WTC11 (cell line): ENCODE measurements at regions not wholly inside any gene's neighbourhood (a gene's known extent, or its start where the extent isn't known, plus 50 kb on each side); places are given as distances from the start of the nearest gene placed in this dataset.
A peak's percentile ranks its signal among the peaks of the same experiment; 100 is the strongest.

Source experiments
- CBFB ChIP-seq: sonication (generic); formaldehyde crosslinking; IDR thresholded peaks from 2 replicates; pipeline ENCODE4 v1.8.1; 2022; ENCODE audit warnings: mild to moderate bottlenecking, low read depth, missing genetic modification reagents
- ESRRA ChIP-seq: sonication (generic); formaldehyde crosslinking; IDR thresholded peaks from 2 replicates; pipeline ENCODE4 v1.8.1; 2022; ENCODE audit warnings: mild to moderate bottlenecking, missing genetic modification reagents, borderline replicate concordance
- GRHL2 ChIP-seq: fragments of 250-450 bp; sonication (Bioruptor Pico); IDR thresholded peaks from 2 replicates; pipeline ENCODE4 v1.8.0; 2022; ENCODE audit warnings: mild to moderate bottlenecking, moderate library complexity; ENCODE audit not compliant: insufficient replicate concordance, severe bottlenecking
- TCF7 ChIP-seq: sonication (generic); formaldehyde crosslinking; IDR thresholded peaks from 2 replicates; pipeline ENCODE4 v1.8.0; 2022; ENCODE audit warnings: mild to moderate bottlenecking, low read depth, missing genetic modification reagents, moderate library complexity
- TEAD1 ChIP-seq: sonication (generic); formaldehyde crosslinking; IDR thresholded peaks from 2 replicates; pipeline ENCODE4 v1.8.0; 2022; ENCODE audit warnings: mild to moderate bottlenecking, missing genetic modification reagents
- TF ChIP-seq, protein P1 (sequence below): fragments of 200-600 bp; IDR thresholded peaks from 2 replicates; pipeline ENCODE4 v1.8.0; 2022; ENCODE audit warnings: antibody characterized with exemption
- TF ChIP-seq, protein P2 (sequence below): fragments of 250-450 bp; sonication (Bioruptor Pico); IDR thresholded peaks from 2 replicates; pipeline ENCODE4 v2.1.2; 2022; ENCODE audit warnings: mild to moderate bottlenecking, moderate library complexity
- TF ChIP-seq, protein P3 (sequence below): sonication (generic); formaldehyde crosslinking; IDR thresholded peaks from 2 replicates; pipeline ENCODE4 v1.8.0; 2022; ENCODE audit warnings: mild to moderate bottlenecking, missing genetic modification reagents
- TF ChIP-seq, protein P4 (sequence below): fragments of 250-450 bp; sonication (Bioruptor Pico); IDR thresholded peaks from 2 replicates; pipeline ENCODE4 v1.9.0; 2021; ENCODE audit warnings: mild to moderate bottlenecking
- TF ChIP-seq, protein P5 (sequence below): sonication (generic); formaldehyde crosslinking; IDR thresholded peaks from 2 replicates; pipeline ENCODE4 v1.8.1; 2023; ENCODE audit warnings: mild to moderate bottlenecking, missing genetic modification reagents, moderate library complexity
- TF ChIP-seq, protein P6 (sequence below): fragments of 250-450 bp; sonication (Bioruptor Pico); conservative IDR thresholded peaks from 2 replicates; pipeline ENCODE4 v1.9.0; 2021; ENCODE audit warnings: mild to moderate bottlenecking

DNA sequence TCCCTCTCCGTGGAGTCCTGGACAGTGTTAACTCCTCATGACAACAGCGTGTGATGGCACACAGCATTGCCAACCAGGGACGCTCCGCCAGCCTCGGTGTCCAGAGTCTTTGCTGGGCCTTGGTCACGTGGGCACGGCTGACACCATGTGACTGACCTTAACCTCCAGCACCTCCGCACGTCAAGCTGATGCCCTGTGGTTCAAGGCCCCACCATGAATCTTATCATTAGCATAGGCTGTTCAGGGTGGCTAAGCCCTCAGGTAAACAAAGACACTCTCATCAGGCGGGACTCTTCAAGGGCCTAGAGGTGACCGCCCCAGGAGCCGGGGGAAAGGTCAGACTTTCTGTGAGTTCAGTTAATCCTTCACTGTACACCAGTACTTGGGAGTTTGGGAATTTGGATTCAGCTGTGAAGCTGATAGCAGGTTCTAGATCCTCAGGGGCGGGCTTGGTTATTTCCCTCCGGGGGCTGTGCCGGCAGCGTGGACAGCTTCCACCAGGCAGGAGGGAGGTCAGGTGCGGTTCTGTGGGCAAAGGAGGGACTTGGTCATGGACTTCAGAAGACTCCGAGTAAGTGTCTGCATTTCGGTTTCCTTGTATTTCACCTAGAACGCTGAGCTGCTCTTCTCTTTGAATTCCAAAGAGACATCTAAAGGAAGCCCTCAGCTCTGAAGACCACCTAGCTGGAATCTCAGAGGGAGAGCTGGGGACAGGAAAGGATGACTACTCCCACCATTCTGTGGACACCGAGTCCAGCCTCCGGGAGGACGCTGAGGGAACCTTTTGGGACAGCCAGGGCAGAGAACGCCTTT is 195.5 kb upstream of the CIBAR2 start:
- TF ChIP-seq, protein P1, sequence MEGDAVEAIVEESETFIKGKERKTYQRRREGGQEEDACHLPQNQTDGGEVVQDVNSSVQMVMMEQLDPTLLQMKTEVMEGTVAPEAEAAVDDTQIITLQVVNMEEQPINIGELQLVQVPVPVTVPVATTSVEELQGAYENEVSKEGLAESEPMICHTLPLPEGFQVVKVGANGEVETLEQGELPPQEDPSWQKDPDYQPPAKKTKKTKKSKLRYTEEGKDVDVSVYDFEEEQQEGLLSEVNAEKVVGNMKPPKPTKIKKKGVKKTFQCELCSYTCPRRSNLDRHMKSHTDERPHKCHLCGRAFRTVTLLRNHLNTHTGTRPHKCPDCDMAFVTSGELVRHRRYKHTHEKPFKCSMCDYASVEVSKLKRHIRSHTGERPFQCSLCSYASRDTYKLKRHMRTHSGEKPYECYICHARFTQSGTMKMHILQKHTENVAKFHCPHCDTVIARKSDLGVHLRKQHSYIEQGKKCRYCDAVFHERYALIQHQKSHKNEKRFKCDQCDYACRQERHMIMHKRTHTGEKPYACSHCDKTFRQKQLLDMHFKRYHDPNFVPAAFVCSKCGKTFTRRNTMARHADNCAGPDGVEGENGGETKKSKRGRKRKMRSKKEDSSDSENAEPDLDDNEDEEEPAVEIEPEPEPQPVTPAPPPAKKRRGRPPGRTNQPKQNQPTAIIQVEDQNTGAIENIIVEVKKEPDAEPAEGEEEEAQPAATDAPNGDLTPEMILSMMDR = no peak
- TF ChIP-seq, protein P2, sequence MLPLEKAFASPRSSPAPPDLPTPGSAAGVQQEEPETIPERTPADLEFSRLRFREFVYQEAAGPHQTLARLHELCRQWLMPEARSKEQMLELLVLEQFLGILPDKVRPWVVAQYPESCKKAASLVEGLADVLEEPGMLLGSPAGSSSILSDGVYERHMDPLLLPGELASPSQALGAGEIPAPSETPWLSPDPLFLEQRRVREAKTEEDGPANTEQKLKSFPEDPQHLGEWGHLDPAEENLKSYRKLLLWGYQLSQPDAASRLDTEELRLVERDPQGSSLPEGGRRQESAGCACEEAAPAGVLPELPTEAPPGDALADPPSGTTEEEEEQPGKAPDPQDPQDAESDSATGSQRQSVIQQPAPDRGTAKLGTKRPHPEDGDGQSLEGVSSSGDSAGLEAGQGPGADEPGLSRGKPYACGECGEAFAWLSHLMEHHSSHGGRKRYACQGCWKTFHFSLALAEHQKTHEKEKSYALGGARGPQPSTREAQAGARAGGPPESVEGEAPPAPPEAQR (CRISPR knock-in tag) = no peak
- TF ChIP-seq CBFB (no peak), GRHL2 (no peak), TCF7 (no peak), TEAD1 (CRISPR knock-in tag) (no peak), ESRRA (CRISPR knock-in tag) (no peak)
- TF ChIP-seq, protein P3, sequence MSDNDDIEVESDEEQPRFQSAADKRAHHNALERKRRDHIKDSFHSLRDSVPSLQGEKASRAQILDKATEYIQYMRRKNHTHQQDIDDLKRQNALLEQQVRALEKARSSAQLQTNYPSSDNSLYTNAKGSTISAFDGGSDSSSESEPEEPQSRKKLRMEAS (CRISPR knock-in tag) = no peak
- TF ChIP-seq, protein P4, sequence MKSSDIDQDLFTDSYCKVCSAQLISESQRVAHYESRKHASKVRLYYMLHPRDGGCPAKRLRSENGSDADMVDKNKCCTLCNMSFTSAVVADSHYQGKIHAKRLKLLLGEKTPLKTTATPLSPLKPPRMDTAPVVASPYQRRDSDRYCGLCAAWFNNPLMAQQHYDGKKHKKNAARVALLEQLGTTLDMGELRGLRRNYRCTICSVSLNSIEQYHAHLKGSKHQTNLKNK (CRISPR knock-in tag) = no peak
- TF ChIP-seq, protein P5, sequence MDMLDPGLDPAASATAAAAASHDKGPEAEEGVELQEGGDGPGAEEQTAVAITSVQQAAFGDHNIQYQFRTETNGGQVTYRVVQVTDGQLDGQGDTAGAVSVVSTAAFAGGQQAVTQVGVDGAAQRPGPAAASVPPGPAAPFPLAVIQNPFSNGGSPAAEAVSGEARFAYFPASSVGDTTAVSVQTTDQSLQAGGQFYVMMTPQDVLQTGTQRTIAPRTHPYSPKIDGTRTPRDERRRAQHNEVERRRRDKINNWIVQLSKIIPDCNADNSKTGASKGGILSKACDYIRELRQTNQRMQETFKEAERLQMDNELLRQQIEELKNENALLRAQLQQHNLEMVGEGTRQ (CRISPR knock-in tag) = peak; percentile 23; the same call in 1 of the 2 replicates
- TF ChIP-seq, protein P6, sequence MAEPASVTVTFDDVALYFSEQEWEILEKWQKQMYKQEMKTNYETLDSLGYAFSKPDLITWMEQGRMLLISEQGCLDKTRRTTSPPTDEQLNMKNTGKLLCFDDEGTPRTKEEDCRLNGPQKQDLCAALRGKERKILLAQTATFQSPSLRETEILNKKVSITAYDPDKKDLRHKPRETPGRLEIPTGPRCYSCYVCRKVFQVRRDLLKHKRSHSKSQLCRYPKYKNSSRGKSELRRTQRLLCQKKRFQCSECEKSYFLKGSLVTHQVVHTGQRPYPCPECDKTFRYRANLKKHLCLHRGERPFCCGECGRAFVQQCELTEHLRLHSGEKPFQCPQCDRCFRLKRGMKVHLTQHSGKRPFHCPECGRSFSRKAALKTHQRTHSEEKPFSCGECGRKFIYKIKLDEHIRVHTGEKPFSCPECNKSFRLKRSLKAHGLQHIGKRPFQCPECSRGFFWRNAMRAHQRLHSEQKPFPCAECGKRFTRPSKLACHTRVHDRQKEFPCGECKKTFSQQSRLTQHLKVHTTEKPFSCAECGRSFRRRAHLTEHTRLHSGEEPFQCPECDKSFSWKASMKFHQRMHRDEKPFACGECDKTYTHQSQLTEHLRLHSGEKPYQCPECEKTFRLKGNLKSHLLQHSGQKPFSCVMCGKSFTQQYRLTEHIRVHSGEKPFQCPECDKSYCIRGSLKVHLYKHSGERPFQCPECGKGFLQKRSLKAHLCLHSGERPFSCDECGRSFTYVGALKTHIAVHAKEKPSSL (CRISPR knock-in tag) = no peak
